Lower leg skin (tissue), 3 donors: ENCODE measurements at regions not wholly inside any gene's neighbourhood (a gene's known extent, or its start where the extent isn't known, plus 50 kb on each side); places are given as distances from the start of the nearest gene placed in this dataset.

ENCODE experiments used
- POLR2A ChIP-seq, 2 donors: fragments of 450-650 bp; IDR thresholded peaks; one replicate each; pipeline ENCODE4 v1.6.1; 2016 to 2017; ENCODE audit warnings: antibody characterized with exemption in 2 of 2, mild to moderate bottlenecking in 1 of 2, moderate library complexity in 1 of 2
- TF ChIP-seq, protein P1 (sequence below), 3 donors: fragments of 450-650 bp; IDR thresholded peaks; one replicate each; pipeline ENCODE4 v1.5.1; 2016; ENCODE audit warnings: antibody characterized with exemption in 3 of 3, mild to moderate bottlenecking in 3 of 3, moderate library complexity in 2 of 3

- TF ChIP-seq, protein P1, sequence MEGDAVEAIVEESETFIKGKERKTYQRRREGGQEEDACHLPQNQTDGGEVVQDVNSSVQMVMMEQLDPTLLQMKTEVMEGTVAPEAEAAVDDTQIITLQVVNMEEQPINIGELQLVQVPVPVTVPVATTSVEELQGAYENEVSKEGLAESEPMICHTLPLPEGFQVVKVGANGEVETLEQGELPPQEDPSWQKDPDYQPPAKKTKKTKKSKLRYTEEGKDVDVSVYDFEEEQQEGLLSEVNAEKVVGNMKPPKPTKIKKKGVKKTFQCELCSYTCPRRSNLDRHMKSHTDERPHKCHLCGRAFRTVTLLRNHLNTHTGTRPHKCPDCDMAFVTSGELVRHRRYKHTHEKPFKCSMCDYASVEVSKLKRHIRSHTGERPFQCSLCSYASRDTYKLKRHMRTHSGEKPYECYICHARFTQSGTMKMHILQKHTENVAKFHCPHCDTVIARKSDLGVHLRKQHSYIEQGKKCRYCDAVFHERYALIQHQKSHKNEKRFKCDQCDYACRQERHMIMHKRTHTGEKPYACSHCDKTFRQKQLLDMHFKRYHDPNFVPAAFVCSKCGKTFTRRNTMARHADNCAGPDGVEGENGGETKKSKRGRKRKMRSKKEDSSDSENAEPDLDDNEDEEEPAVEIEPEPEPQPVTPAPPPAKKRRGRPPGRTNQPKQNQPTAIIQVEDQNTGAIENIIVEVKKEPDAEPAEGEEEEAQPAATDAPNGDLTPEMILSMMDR (IDR thresholded peaks at IDR 0.05), result no peak
- TF ChIP-seq POLR2A (IDR thresholded peaks at IDR 0.05), result no peak
Observed at GRCh38 chr13:73401769-73402168, 343.0 kb downstream of the KLF5 start.
